ENCODE measurements at regions not wholly inside any gene's neighbourhood (a gene's known extent, or its start where the extent isn't known, plus 50 kb on each side); places are given as distances from the start of the nearest gene placed in this dataset.

GRCh38 chr9:31470051-31470450 is 914.4 kb upstream of the ACO1 start:
- TF ChIP-seq CTCF (IDR thresholded peaks at IDR 0.05) (no peak), POLR2A (IDR thresholded peaks at IDR 0.05) (no peak)

Data from ovary (tissue), 3 donors.